ENCODE measurements at regions not wholly inside any gene's neighbourhood (a gene's known extent, or its start where the extent isn't known, plus 50 kb on each side); places are given as distances from the start of the nearest gene placed in this dataset.

GRCh38 chr10:105702211-105702610, 1061.1 kb downstream of the SORCS3 start:
- DNase-seq: no peak

- no peak for DNase-seq
Measured at GRCh38 chr10:105700218-105700617, 1059.1 kb downstream of the SORCS3 start.

GRCh38 chr10:105699504-105699903, 1058.4 kb downstream of the SORCS3 start:
- no peak for DNase-seq

- no peak for DNase-seq
Measured at GRCh38 chr10:105698592-105698991, 1057.5 kb downstream of the SORCS3 start.

GRCh38 chr10:105697290-105697780, 1056.2 kb downstream of the SORCS3 start:
- no peak for DNase-seq

- no peak for DNase-seq
Measured at GRCh38 chr10:105691811-105692210, 1050.7 kb downstream of the SORCS3 start.

GRCh38 chr10:105682911-105683310, 1041.8 kb downstream of the SORCS3 start:
- no peak for DNase-seq

GRCh38 chr10:105681051-105681450, 1040.0 kb downstream of the SORCS3 start:
- DNase-seq: no peak

GRCh38 chr10:105679781-105680180, 1038.7 kb downstream of the SORCS3 start:
- no peak for DNase-seq

GRCh38 chr10:105675333-105675732, 1034.2 kb downstream of the SORCS3 start:
- DNase-seq: no peak

- DNase-seq: no peak
Measured at GRCh38 chr10:105674448-105674847, 1033.4 kb downstream of the SORCS3 start.

GRCh38 chr10:105658696-105659095, 1017.6 kb downstream of the SORCS3 start:
- no peak for DNase-seq

GRCh38 chr10:105656856-105657255, 1015.8 kb downstream of the SORCS3 start:
- DNase-seq: no peak

- DNase-seq: no peak
Measured at GRCh38 chr10:105650306-105650705, 1009.2 kb downstream of the SORCS3 start.

- no peak for DNase-seq
Measured at GRCh38 chr10:105647354-105647753, 1006.3 kb downstream of the SORCS3 start.

GRCh38 chr10:105644978-105645377, 1003.9 kb downstream of the SORCS3 start:
- DNase-seq: no peak

GRCh38 chr10:105644559-105644958, 1003.5 kb downstream of the SORCS3 start:
- DNase-seq: no peak

- DNase-seq: no peak
Measured at GRCh38 chr10:105644091-105644490, 1003.0 kb downstream of the SORCS3 start.

- DNase-seq: no peak
Measured at GRCh38 chr10:105643660-105644059, 1002.6 kb downstream of the SORCS3 start.

- no peak for DNase-seq
Measured at GRCh38 chr10:105634281-105634680, 993.2 kb downstream of the SORCS3 start.

GRCh38 chr10:105615715-105616365, 974.8 kb downstream of the SORCS3 start:
- DNase-seq: no peak

- no peak for DNase-seq
Measured at GRCh38 chr10:105611244-105611798, 970.2 kb downstream of the SORCS3 start.

- no peak for DNase-seq
Measured at GRCh38 chr10:105609451-105609850, 968.4 kb downstream of the SORCS3 start.

- DNase-seq: no peak
Measured at GRCh38 chr10:105605918-105606317, 964.8 kb downstream of the SORCS3 start.

GRCh38 chr10:105605104-105605503, 964.0 kb downstream of the SORCS3 start:
- DNase-seq: no peak
